HEK293 (cell line): ENCODE measurements at regions not wholly inside any gene's neighbourhood (a gene's known extent, or its start where the extent isn't known, plus 50 kb on each side); places are given as distances from the start of the nearest gene placed in this dataset.

Experiments used
- CTCF ChIA-PET: fragments of 350-600 bp; formaldehyde crosslinking; extraction: SDS; loops from one replicate; lab custom pipeline; 2021; ENCODE audit warnings: antibody characterized with exemption; lab: Yijun Ruan, JAX
- POLR2A ChIA-PET: fragments of 300-600 bp; formaldehyde crosslinking; extraction: SDS; loops from one replicate; lab custom pipeline; 2020; ENCODE audit warnings: antibody characterized with exemption, inconsistent platforms; lab: Yijun Ruan, JAX
- H3K27ac ChIP-seq: fragments of 200-500 bp; sonication (Bioruptor generic); 2 replicates; pipeline ENCODE4 v1.5.1; 2014; ENCODE audit warnings: low read depth, low read length, control low read depth, inconsistent platforms; ENCODE audit errors: extremely low read depth
- H3K36me3 ChIP-seq, 2 experiments: fragments of 200-500 bp in 1 of 2; sonication (Bioruptor generic) in 1 of 2; 1 replicate in 1 of 2; 2 replicates in 1 of 2; pipeline ENCODE4 v1.5.1; 2014 to 2017; ENCODE audit warnings: inconsistent platforms in 2 of 2, low read length in 2 of 2; ENCODE audit not compliant: control insufficient read depth in 2 of 2, insufficient read depth in 1 of 2
- H3K4me1 ChIP-seq: fragments of 200-500 bp; sonication (Bioruptor generic); 2 replicates; pipeline ENCODE4 v1.5.1; 2014; ENCODE audit warnings: mild to moderate bottlenecking, low read length, inconsistent platforms; ENCODE audit not compliant: control insufficient read depth, insufficient read depth
- H3K4me3 ChIP-seq: 2 replicates; pipeline ENCODE4 v1.5.1; 2011; ENCODE audit warnings: low read depth, mild to moderate bottlenecking, control low read depth, low read length, moderate library complexity
- H3K9me3 ChIP-seq: fragments of 200-500 bp; sonication (Bioruptor generic); 2 replicates; pipeline ENCODE4 v1.5.1; 2014; ENCODE audit warnings: low read depth, low read length, inconsistent platforms; ENCODE audit not compliant: control insufficient read depth, insufficient read depth
- AEBP2 ChIP-seq: fragments of 450-650 bp; formaldehyde crosslinking; IDR thresholded peaks from 2 replicates; pipeline ENCODE4 v1.5.1; 2016; ENCODE audit warnings: missing biosample characterization, missing genetic modification characterization, borderline replicate concordance
- EGR2 ChIP-seq: fragments of 450-650 bp; formaldehyde crosslinking; IDR thresholded peaks from 2 replicates; pipeline ENCODE4 v1.5.1; 2016; ENCODE audit warnings: low read depth, missing biosample characterization, missing genetic modification characterization
- GLIS1 ChIP-seq: fragments of 450-650 bp; formaldehyde crosslinking; IDR thresholded peaks from 2 replicates; pipeline ENCODE4 v1.5.1; 2016; ENCODE audit warnings: missing biosample characterization, missing genetic modification characterization
- HOXC10 ChIP-seq: sonication (generic); formaldehyde crosslinking; IDR thresholded peaks from 2 replicates; pipeline ENCODE4 v1.8.1; 2023; ENCODE audit warnings: mild to moderate bottlenecking, missing genetic modification reagents
- REPIN1 ChIP-seq: fragments of 450-650 bp; formaldehyde crosslinking; IDR thresholded peaks from 2 replicates; pipeline ENCODE4 v1.5.1; 2017; ENCODE audit warnings: missing biosample characterization, missing genetic modification characterization, low read depth
- SP2 ChIP-seq: fragments of 450-650 bp; formaldehyde crosslinking; IDR thresholded peaks from 2 replicates; pipeline ENCODE4 v1.5.1; 2016; ENCODE audit warnings: missing biosample characterization, missing genetic modification characterization
- SP7 ChIP-seq: fragments of 450-650 bp; formaldehyde crosslinking; IDR thresholded peaks from 2 replicates; pipeline ENCODE4 v1.5.1; 2016; ENCODE audit warnings: missing biosample characterization, missing genetic modification characterization
- WT1 ChIP-seq: fragments of 450-650 bp; formaldehyde crosslinking; IDR thresholded peaks from 2 replicates; pipeline ENCODE4 v1.5.1; 2016; ENCODE audit warnings: missing biosample characterization, missing genetic modification characterization
- ZBTB10 ChIP-seq: fragments of 450-650 bp; formaldehyde crosslinking; IDR thresholded peaks from 2 replicates; pipeline ENCODE4 v1.5.1; 2016; ENCODE audit warnings: missing biosample characterization, missing genetic modification characterization
- ZBTB44 ChIP-seq: fragments of 450-650 bp; IDR thresholded peaks from 2 replicates; pipeline ENCODE4 v1.5.1; 2018; ENCODE audit warnings: missing biosample characterization, mild to moderate bottlenecking, missing genetic modification characterization
- ZBTB7A ChIP-seq: fragments of 450-650 bp; formaldehyde crosslinking; IDR thresholded peaks from 2 replicates; pipeline ENCODE4 v1.5.1; 2016; ENCODE audit warnings: low read depth, missing biosample characterization, missing genetic modification characterization
- ZNF10 ChIP-seq: fragments of 450-650 bp; formaldehyde crosslinking; IDR thresholded peaks from 2 replicates; pipeline ENCODE4 v1.5.1; 2017; ENCODE audit warnings: missing biosample characterization, missing genetic modification characterization
- ZNF114 ChIP-seq: fragments of 450-650 bp; formaldehyde crosslinking; IDR thresholded peaks from 2 replicates; pipeline ENCODE4 v1.5.0; 2017; ENCODE audit warnings: missing biosample characterization, missing genetic modification characterization
- ZNF174 ChIP-seq: fragments of 450-650 bp; formaldehyde crosslinking; IDR thresholded peaks from 2 replicates; pipeline ENCODE4 v1.5.0; 2017; ENCODE audit warnings: missing biosample characterization, mild to moderate bottlenecking, missing genetic modification characterization
- ZNF2 ChIP-seq: fragments of 450-650 bp; formaldehyde crosslinking; IDR thresholded peaks from 2 replicates; pipeline ENCODE4 v1.5.1; 2016; ENCODE audit warnings: missing biosample characterization, missing genetic modification characterization
- ZNF202 ChIP-seq: fragments of 450-650 bp; formaldehyde crosslinking; IDR thresholded peaks from 2 replicates; pipeline ENCODE4 v1.5.1; 2016; ENCODE audit warnings: missing biosample characterization, missing genetic modification characterization, borderline replicate concordance
- ZNF26 ChIP-seq: fragments of 450-650 bp; formaldehyde crosslinking; IDR thresholded peaks from 2 replicates; pipeline ENCODE4 v1.5.1; 2016; ENCODE audit warnings: missing biosample characterization, missing genetic modification characterization
- ZNF341 ChIP-seq: fragments of 450-650 bp; formaldehyde crosslinking; IDR thresholded peaks from 2 replicates; pipeline ENCODE4; 2016; ENCODE audit warnings: low read depth, missing biosample characterization, missing genetic modification characterization
- ZNF350 ChIP-seq: fragments of 450-650 bp; formaldehyde crosslinking; IDR thresholded peaks from 2 replicates; pipeline ENCODE4 v1.5.0; 2017; ENCODE audit warnings: missing biosample characterization, mild to moderate bottlenecking, missing genetic modification characterization
- ZNF354C ChIP-seq: fragments of 450-650 bp; formaldehyde crosslinking; IDR thresholded peaks from 2 replicates; pipeline ENCODE4 v1.5.1; 2016; ENCODE audit warnings: missing biosample characterization, missing genetic modification characterization, low read depth, borderline replicate concordance
- ZNF394 ChIP-seq: fragments of 450-650 bp; formaldehyde crosslinking; IDR thresholded peaks from 2 replicates; pipeline ENCODE4 v1.5.1; 2016; ENCODE audit warnings: missing biosample characterization, missing genetic modification characterization, mild to moderate bottlenecking, moderate library complexity, borderline replicate concordance
- ZNF416 ChIP-seq: fragments of 450-650 bp; formaldehyde crosslinking; IDR thresholded peaks from 2 replicates; pipeline ENCODE4 v1.5.1; 2016; ENCODE audit warnings: missing biosample characterization, missing genetic modification characterization
- ZNF501 ChIP-seq: fragments of 450-650 bp; formaldehyde crosslinking; IDR thresholded peaks from 2 replicates; pipeline ENCODE4 v1.5.1; 2016; ENCODE audit warnings: missing biosample characterization, missing genetic modification characterization
- ZNF561 ChIP-seq: fragments of 450-650 bp; IDR thresholded peaks from 2 replicates; pipeline ENCODE4 v1.5.1; 2018; ENCODE audit warnings: missing biosample characterization, missing genetic modification characterization, borderline replicate concordance
- ZNF571 ChIP-seq: fragments of 450-650 bp; formaldehyde crosslinking; IDR thresholded peaks from 2 replicates; pipeline ENCODE4 v1.5.0; 2017; ENCODE audit warnings: missing biosample characterization, missing genetic modification characterization
- ZNF658 ChIP-seq: fragments of 450-650 bp; formaldehyde crosslinking; IDR thresholded peaks from 2 replicates; pipeline ENCODE4; 2016; ENCODE audit warnings: missing biosample characterization, missing genetic modification characterization
- ZNF707 ChIP-seq: fragments of 450-650 bp; formaldehyde crosslinking; IDR thresholded peaks from 2 replicates; pipeline ENCODE4 v1.5.1; 2016; ENCODE audit warnings: missing biosample characterization, missing genetic modification characterization
- ZNF747 ChIP-seq: fragments of 450-650 bp; formaldehyde crosslinking; IDR thresholded peaks from 2 replicates; pipeline ENCODE4 v1.5.1; 2016; ENCODE audit warnings: missing biosample characterization, missing genetic modification characterization
- ZNF768 ChIP-seq: fragments of 450-650 bp; formaldehyde crosslinking; IDR thresholded peaks from 2 replicates; pipeline ENCODE4 v1.5.1; 2018; ENCODE audit warnings: missing biosample characterization, mild to moderate bottlenecking, missing genetic modification characterization
- ZSCAN23 ChIP-seq: fragments of 450-650 bp; formaldehyde crosslinking; IDR thresholded peaks from 2 replicates; pipeline ENCODE4 v1.5.1; 2016; ENCODE audit warnings: missing biosample characterization, missing genetic modification characterization
- ZSCAN4 ChIP-seq: fragments of 450-650 bp; formaldehyde crosslinking; IDR thresholded peaks from 2 replicates; pipeline ENCODE4 v1.5.1; 2017; ENCODE audit warnings: missing biosample characterization, missing genetic modification characterization

GRCh38 chr6:113466526-113466925 is 390.6 kb upstream of the MARCKS start (continued):
- TF ChIP-seq ZBTB10 (tag by site-specific recombination) (no peak), ZNF707 (no peak), ZBTB7A (tag by site-specific recombination) (no peak), SP2 (no peak), ZBTB44 (tag by site-specific recombination) (no peak), ZNF174 (tag by site-specific recombination) (no peak), REPIN1 (tag by site-specific recombination) (no peak), HOXC10 (CRISPR knock-in tag) (no peak), ZSCAN23 (tag by site-specific recombination) (no peak), ZNF354C (tag by site-specific recombination) (no peak), ZNF26 (no peak), ZSCAN4 (tag by site-specific recombination) (no peak)
- TF ChIP-seq, all 188 proteins: peak for 0

GRCh38 chr6:113475392-113475791 is 381.8 kb upstream of the MARCKS start:
- H3K36me3 ChIP-seq = no peaks in the 10 kb centered on the region
- no peaks in the 10 kb centered on the region for H3K4me1 ChIP-seq
- POLR2A ChIA-PET = no interaction called here
- TF ChIP-seq ZNF350 (tag by site-specific recombination) (no peak), ZNF394 (tag by site-specific recombination) (no peak), ZNF10 (tag by site-specific recombination) (no peak), GLIS1 (tag by site-specific recombination) (no peak), EGR2 (tag by site-specific recombination) (no peak), AEBP2 (tag by site-specific recombination) (no peak), ZNF561 (tag by site-specific recombination) (no peak), ZSCAN23 (tag by site-specific recombination) (no peak), ZNF768 (tag by site-specific recombination) (no peak), ZNF341 (tag by site-specific recombination) (no peak), ZNF114 (tag by site-specific recombination) (no peak), ZNF416 (tag by site-specific recombination) (no peak), WT1 (no peak), ZNF658 (tag by site-specific recombination) (no peak), ZNF202 (tag by site-specific recombination) (no peak), SP7 (tag by site-specific recombination) (no peak), ZNF747 (tag by site-specific recombination) (no peak), ZNF571 (tag by site-specific recombination) (no peak), ZNF501 (tag by site-specific recombination) (no peak), ZNF2 (no peak)
- H3K9me3 ChIP-seq = no peaks in the 10 kb centered on the region
- CTCF ChIA-PET = interaction anchor here (0.7 to 3.3 kb wide), 2 partner anchors 15 to 156 kb away, joined by 3 to 25 read pairs; no protein-coding TSS in a partner anchor
- no peak overlapping the region for H3K4me3 ChIP-seq
- H3K27ac ChIP-seq = no peak overlapping the region
